ENCODE measurements at regions not wholly inside any gene's neighbourhood (a gene's known extent, or its start where the extent isn't known, plus 50 kb on each side); places are given as distances from the start of the nearest gene placed in this dataset.
A peak's percentile ranks its signal among the peaks of the same experiment; 100 is the strongest.

DNA sequence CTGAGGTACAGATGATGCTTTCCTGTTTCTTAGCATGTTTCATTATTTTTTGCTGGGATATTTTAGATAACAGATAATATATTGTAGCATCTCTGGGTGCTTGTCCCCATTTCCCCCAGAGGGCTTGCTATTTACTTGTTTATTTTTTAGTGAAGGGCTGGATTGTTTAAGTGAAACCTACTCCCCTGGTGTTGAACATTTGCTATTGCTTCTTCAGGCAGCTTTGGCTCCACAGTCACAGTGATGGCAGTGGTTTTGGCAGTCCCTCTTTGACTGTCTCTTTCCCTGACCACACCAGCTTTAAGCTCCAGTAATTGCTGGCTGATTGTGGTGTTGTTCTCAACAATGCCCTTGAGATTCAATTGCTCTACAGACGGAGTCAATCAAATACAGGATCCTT lies 128.9 kb downstream of the KLF13 start:
- 87 to 100% methylated on average over 1 of the region's 1 CpG for WGBS, 2 donors
- Histone ChIP-seq H3K27ac (no peak overlapping the region), H3K4me1 (peaks cover 13 to 37% (median 20%) of the 10 kb centered on the region in 3 donors), H3K27me3 (no peaks in the 10 kb centered on the region), H3K36me3 (no peaks in the 10 kb centered on the region), H3K4me3 (no peak overlapping the region), H3K9me3 (no peaks in the 10 kb centered on the region)
- TF ChIP-seq, protein P1, sequence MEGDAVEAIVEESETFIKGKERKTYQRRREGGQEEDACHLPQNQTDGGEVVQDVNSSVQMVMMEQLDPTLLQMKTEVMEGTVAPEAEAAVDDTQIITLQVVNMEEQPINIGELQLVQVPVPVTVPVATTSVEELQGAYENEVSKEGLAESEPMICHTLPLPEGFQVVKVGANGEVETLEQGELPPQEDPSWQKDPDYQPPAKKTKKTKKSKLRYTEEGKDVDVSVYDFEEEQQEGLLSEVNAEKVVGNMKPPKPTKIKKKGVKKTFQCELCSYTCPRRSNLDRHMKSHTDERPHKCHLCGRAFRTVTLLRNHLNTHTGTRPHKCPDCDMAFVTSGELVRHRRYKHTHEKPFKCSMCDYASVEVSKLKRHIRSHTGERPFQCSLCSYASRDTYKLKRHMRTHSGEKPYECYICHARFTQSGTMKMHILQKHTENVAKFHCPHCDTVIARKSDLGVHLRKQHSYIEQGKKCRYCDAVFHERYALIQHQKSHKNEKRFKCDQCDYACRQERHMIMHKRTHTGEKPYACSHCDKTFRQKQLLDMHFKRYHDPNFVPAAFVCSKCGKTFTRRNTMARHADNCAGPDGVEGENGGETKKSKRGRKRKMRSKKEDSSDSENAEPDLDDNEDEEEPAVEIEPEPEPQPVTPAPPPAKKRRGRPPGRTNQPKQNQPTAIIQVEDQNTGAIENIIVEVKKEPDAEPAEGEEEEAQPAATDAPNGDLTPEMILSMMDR (IDR thresholded peaks at IDR 0.05), result peak in 1 of 6 experiments; percentile 39
- no peak for TF ChIP-seq POLR2A (IDR thresholded peaks at IDR 0.05)
- DNase-seq, result no peak
- intact Hi-C loops (cut with DNase I), result no loop called here

GRCh38 chr15:31456354-31457060 lies 129.9 kb downstream of the KLF13 start:
- H3K9me3 ChIP-seq, result no peaks in the 10 kb centered on the region
- peaks cover 13 to 37% (median 20%) of the 10 kb centered on the region in 3 donors for H3K4me1 ChIP-seq
- H3K4me3 ChIP-seq, result no peak overlapping the region
- TF ChIP-seq, protein P1 (IDR thresholded peaks at IDR 0.05), result no peak
- TF ChIP-seq POLR2A (IDR thresholded peaks at IDR 0.05), result no peak
- no peak for DNase-seq
- H3K27me3 ChIP-seq, result no peaks in the 10 kb centered on the region
- H3K36me3 ChIP-seq, result no peaks in the 10 kb centered on the region
- intact Hi-C loops (cut with DNase I), result no loop called here
- 90 to 92% methylated on average over 2 to 4 of the region's 8 CpGs for WGBS, 2 donors
- peak overlapping the region in 3 of 4 donors; percentile 11 to 67 (median 37) for H3K27ac ChIP-seq

DNA sequence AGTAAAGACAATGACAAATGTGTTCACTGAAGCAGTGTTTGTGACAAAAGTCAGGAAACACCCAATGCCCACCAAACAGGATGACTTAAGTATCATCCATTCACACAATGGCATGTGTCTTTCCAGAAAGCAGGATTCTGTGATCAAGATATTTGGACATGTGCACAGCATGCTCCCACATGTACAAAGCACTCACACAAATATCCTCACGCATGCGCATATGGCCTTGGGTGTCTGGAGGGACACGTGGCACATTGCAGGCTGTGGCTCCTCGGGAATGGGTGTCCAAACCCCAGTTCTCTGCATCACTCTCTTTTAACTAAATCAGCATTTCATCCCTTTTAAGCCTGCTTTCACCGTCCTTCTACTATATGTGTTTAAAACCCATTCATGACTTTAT lies 130.5 kb downstream of the KLF13 start:
- WGBS, 2 donors, result 39 to 52% methylated on average over 5 of the region's 5 CpGs
- DNase-seq, result no peak
- TF ChIP-seq POLR2A (IDR thresholded peaks at IDR 0.05), result no peak
- TF ChIP-seq, protein P1 (IDR thresholded peaks at IDR 0.05), result no peak
- no peaks in the 10 kb centered on the region for H3K36me3 ChIP-seq
- H3K4me3 ChIP-seq, result no peak overlapping the region
- H3K4me1 ChIP-seq, result peaks cover 13 to 37% (median 20%) of the 10 kb centered on the region in 3 donors
- H3K27me3 ChIP-seq, result no peaks in the 10 kb centered on the region
- H3K27ac ChIP-seq, result peak overlapping the region in 3 of 4 donors; percentile 11 to 67 (median 37)
- intact Hi-C loops (cut with DNase I), result no loop called here
- H3K9me3 ChIP-seq, result no peaks in the 10 kb centered on the region

GRCh38 chr15:31457631-31458526 lies 131.2 kb downstream of the KLF13 start:
- H3K9me3 ChIP-seq, result no peaks in the 10 kb centered on the region
- no peak for DNase-seq
- no peaks in the 10 kb centered on the region for H3K36me3 ChIP-seq
- H3K27ac ChIP-seq, result peak overlapping the region; percentile 11 to 67 (median 54)
- intact Hi-C loops (cut with DNase I), result no loop called here
- peaks cover 13 to 37% (median 20%) of the 10 kb centered on the region in 3 donors for H3K4me1 ChIP-seq
- no peaks in the 10 kb centered on the region for H3K27me3 ChIP-seq
- H3K4me3 ChIP-seq, result no peak overlapping the region
- 43 to 62% methylated on average over 5 of the region's 11 CpGs for WGBS, 2 donors
- TF ChIP-seq, protein P1 (IDR thresholded peaks at IDR 0.05), result no peak
- no peak for TF ChIP-seq POLR2A (IDR thresholded peaks at IDR 0.05)
